ENCODE measurements at regions not wholly inside any gene's neighbourhood (a gene's known extent, or its start where the extent isn't known, plus 50 kb on each side); places are given as distances from the start of the nearest gene placed in this dataset.
"Not testable (repeated sequence)": the region's sequence is repeated elsewhere in the genome, so short reads cannot be mapped to it uniquely, and the experiment has no call there.

DNA sequence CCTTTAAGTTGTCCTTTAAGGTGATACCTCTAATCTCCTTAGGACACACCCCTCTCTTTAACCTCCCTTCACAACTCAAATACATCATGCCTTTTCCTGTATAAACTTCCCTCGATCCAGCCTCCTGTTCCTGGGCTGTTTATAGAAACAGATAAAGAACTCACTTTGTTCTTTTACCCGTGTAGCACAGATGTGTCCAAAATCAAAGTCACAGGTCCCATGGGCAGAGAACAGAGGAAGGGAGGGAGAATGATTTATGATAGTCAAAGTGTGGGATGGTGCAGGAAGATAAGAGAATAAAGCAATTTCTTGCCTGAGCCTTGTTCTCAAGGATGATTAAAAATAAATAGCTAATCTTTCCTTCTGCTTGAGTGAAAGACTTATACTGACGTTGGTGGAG lies 50.3 kb upstream of the CABCOCO1 start:
- DNase-seq: no peak

DNA sequence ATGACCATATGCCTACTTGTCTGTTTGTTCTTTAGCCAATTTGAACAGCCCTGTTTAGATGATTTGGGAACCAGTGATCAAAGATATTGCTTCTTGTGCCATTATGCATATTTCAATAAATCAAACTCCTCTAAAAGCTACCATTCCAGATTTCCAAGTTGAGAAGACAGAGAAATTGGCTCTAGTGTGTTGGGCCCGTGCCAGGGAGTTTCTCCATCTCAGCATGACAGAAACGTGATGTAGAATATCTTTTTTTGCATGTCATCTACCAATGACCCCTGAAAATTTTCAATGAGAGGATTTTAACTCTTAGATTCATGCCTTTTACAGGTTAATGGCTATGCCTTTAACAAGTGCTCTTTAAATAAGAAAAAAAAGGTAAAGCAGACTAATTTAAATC lies 50.7 kb upstream of the CABCOCO1 start:
- DNase-seq: no peak

DNA sequence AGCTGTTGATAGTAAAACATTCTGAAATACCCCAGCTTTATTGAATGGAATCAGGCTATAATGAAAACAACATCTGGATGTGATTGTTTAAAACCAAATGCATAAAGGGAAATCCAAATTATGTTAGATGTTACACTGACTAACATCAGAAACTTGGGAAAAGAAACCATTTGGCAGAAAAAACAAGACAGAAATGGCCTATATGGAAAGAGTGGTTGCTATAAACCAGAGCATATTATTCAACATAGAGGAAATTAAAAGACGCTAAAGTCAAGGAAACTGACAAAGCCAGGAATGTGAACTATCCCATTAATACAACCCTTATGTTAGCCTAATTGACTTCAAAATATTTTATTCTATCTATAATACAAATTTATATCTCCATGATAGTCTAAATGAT lies 53.0 kb upstream of the CABCOCO1 start:
- DNase-seq: no peak

DNA sequence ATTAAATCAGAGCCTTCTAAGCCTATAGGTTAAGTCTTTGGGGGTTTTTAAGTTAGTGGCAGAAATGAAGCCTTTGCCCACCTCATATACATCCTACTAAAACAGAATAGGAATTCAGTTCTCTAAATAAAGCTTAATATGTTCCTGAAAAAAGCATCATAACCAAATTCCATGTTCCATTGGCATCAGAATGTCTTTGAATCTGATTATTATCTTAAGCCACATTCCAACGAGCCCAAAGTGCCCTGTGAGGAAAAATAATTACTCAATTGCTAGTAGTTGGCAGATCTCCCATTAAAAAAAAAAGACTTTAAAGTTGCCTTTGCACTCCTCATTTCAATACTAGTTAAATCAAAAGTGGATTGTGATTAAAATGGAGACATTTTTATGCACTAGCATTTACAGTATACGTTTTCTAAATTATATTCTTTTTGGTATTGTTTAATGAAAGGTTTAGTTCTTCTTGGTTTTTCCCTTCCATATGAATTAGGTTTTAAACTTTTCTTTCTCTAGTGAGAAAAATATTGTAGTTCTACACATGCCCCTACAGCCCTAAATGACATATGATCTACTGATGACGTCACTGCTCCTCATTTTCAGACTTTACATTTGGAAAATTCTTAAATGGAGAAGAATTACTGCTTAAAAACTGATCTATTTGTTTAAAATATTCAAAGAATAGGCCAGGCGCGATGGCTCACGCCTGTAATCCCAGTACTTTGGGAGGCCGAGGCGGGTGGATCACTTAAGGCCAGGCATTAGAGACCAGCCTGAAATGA lies 54.3 kb upstream of the CABCOCO1 start:
- DNase-seq: no peak

DNA sequence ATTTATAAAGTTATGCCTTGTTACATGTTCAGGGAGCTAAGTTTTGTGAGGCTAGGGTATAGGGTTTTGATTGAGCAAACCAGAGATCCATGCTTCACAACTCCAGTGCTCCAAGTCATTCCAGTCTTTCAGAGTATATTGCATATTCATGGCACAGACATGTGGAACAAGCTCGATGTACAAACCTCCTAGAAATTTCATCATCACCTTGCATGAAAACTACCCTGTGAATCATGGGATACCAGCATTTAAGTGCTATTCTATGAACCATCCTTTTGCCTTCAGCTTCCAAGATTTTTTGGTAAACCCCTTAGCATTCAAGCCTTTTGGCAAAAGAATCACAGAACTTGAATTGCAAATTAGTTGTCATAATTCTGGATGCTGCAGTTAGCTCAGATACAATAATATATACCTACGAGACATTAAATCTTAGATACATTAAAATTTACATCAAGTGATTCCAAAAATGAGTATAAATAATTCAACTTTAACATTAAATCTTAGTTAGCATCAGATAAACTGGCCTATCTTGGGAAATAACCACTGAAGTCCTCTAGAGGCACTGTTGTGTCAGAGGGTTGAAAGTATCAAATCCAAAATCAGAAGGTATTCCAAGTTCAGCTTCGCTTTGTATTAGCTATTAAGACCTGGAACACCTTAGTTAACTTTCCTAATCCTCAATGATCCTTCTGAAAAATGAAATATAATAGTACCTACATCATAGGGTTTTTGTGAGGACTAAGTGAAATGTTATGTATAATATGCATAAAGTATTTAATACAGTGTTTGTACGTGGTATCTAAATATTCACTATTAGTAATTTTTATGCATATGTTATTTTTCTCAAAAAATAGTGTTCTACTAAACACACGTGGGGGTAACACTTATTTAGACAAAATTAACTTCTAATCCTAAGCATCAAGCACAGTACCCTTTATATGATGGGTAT lies 55.5 kb upstream of the CABCOCO1 start:
- peak; percentile 61 for DNase-seq

DNA sequence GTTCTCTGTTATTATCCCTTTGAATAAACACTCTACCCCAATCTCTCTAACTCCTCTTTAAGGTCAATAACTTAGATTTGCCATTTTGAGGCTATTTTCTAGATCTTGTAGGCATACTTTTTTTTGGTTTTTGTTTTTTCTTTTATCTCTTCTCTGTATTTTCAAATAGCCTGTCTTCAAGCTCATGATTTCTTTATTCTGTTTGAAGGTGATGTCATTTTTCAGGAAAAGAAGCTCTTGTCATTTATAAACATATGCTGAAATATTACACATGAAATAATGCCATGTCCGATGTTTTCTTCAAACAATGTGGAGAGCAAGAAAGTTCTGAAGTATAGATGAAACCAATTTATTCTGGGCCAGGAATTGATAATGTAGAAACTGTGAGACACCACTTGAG lies 57.5 kb upstream of the CABCOCO1 start:
- no peak for DNase-seq

DNA sequence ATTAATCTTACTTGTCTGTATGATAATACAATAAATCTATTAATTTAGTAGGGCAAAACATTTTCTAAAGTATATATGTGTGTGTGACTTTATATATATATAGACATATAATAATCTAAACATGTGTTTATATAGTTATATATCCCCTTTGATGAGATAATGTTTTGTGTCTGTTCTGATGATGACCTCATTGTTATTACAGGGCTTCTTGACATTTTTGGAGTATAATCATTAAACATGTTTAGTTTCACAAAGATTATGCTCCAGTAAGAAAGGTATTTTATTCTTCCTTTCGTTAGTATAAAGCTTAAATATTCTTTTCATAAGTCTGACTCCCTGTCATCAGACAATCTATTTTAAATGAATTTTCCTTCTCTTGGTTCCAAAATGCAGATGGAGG lies 62.3 kb upstream of the CABCOCO1 start:
- no peak for DNase-seq

DNA sequence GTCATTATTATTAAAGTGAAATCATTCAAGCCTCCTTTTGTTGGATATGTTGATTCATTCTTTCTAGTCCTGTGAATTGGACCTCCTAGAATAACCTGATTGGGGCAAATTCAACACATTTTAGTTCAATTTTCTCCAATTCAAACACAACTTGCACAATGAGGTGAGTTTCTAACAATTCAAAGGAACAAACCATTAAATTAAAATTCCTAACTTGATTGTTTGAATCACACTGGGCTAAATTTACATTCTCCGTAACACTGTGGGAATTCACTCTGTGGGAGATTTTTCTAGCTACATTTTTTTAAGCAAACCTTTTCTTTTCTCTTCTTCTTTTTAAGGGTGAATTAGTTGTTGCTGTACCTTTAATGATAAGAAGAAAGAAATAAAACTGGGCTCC lies 68.3 kb upstream of the CABCOCO1 start:
- DNase-seq: no peak

DNA sequence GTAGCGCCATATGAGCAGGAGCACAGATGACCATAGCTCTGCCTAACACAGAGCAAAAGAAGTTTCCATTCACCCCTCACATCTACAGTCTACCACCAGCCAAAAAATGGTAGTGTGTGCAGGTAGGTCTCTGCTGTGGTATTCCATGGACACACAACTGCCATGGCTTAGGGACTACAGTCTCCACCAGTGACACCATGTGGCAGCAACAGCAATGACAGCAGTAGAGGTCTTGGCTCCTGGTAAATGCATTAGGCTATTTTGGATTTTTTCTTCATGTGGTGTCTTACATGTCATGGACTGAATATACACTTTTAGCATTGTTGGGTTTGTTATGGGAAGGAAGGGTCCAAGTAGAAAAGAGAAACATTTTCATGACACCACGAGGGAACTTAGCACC lies 70.1 kb upstream of the CABCOCO1 start:
- DNase-seq: peak; percentile 70

DNA sequence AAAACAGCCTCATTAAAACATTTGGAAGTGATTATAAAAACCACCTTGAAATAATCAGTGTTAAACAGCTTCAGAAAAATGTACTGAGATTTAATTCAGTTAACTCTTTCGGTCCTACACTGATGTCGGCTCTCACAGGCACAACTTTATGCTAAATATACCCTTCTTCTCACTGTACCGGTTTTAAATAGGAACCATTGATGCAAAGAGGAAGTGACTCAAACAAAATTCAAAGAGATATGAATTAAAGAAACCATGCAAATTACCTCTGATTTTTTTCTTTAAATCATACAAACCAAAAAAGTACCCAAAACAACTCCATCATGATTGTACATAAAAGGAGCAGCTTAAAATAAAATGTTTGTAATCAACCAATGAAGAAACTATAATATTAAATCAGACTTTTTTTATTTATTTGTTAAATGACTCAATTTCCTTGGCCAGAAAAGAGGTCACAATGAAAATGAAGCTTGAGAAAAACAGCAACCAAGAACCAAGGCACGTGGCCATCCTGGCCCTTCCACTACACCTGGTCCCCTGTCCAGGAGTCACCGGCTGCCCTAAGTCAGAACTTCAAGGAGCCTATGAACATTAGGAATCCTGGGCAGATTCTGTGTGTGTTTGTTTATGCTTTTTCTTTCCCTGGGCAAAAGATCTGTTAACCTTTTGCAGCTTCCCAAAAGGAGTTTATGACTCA lies 73.0 kb upstream of the CABCOCO1 start:
- DNase-seq: no peak

DNA sequence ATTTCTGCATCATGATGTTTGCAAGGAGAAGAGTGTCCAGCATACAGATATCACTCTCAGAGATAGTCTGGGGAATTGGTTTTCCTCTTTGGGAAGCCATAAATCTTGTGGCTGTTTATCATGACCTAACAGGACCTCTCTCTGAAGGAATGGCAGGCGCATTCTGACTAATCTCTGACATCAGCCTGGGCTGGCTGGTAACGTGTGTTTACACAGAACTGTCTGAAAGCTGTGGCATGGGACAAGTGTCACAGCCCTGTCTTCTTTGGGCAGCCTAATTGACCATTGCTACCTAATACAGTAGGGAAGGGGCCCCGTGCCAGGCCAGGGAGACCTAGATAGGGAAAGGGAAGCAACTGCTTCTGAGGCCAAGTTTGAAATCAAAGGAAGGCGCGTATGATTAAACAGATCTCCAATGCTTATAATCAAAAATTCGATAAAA lies 73.9 kb upstream of the CABCOCO1 start:
- peak; percentile 64 for DNase-seq

DNA sequence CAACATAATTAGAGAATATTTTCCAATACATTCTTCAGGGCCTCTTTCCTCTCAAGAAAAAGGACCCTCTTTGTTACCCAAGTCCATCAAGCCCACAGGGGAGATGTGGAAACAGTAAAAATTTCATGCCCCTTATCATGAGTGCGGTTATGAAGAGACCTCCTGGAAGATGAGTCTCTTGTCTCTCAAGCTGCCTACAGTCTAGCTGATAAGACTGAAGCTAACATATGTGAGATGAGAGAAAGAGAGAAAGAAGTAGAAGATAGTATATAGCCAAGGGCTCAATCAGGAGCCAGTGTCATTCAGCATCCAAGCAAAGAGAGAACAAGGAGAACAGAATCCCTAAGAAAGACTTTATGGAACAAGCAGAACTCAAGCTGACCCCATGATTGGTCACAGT lies 75.9 kb upstream of the CABCOCO1 start:
- no peak for DNase-seq

DNA sequence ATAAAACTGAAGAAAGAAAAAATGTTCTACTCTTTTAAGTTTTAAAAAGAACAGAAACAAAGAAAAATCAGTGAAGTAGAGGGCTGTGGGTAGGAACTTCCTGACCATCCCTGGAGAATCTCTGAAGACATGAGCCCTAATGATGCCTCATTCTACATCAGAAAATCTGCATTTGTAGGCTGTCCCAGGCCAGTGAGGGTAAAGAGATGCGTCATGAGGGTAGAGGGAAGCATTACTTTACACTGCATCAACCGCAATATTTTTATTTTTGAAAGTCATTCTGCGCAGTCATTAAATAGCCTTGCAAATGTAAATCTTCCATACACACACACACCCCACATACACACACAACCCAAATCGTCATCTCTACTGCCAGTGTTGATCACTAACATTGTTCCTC lies 82.1 kb upstream of the CABCOCO1 start:
- no peak for DNase-seq

DNA sequence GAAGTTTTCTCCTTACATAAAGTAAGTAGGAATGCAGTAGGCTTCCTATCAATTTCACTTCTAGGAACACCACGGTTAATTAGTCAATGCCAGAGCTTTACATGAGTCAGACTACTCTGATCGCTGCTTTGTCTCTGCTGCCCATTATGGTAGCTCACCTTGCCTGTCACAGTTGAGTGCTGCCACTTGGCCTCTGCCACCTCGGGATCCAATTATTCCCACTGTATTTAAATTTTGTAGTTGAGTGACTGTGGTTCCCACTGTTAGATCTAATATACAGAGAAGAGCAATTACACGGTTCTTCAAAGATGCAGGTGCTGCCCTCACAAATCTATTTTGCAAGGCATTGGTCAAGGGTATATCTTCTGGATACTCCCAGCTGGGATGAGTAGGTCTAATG lies 92.5 kb upstream of the CABCOCO1 start:
- not testable (repeated sequence) for DNase-seq

DNA sequence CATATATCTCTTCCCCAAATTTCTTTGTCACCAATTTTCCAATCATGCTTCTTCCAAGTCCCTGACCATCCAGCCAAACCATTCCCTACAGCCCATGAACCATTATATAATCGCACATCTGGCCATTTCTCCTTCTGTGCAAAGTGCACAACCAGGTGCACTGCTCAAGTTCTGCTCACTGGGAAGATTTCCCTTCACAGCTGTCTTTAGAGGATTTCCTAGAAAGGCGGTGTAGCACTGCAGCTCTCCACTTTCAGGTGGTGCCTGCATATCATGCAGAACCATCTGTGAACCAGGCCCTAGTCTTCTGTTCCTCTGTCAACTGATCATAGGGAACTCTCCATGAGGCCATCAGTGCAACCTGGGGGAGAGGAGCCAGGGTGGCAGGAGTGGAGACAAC lies 95.0 kb upstream of the CABCOCO1 start:
- DNase-seq: no peak

DNA sequence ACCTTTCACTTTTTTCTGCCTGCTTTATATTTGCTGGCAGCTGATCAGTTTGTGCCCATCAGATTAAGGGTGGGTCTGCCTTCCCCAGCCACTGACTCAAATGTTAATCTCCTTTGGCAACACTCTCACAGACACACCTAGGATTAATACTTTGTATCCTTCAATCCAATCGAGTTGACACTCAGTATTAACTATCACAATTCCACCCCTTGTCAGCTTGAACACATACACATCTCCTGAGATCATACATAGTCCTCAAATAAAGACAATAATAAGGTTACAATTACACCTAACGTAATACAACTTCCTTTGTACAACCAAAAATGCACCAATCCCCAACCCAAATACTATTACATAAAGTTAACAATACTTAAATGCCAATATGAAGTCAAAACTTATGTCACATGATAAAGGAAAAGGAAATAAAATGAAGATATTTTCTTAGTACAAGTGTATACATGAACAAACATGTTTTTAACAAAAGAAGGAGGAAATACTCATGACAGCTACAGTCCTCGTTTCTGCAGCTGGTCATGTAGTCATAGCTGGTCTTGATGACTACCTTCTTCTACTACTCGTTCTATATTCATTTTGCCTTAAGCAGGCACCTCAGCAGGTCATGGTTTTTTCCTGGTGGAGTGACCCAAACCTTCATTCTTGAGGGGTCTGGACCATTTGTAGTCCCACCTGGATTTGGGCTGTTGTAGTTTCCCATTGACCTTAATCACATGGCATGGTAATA lies 96.7 kb upstream of the CABCOCO1 start:
- no peak for DNase-seq

DNA sequence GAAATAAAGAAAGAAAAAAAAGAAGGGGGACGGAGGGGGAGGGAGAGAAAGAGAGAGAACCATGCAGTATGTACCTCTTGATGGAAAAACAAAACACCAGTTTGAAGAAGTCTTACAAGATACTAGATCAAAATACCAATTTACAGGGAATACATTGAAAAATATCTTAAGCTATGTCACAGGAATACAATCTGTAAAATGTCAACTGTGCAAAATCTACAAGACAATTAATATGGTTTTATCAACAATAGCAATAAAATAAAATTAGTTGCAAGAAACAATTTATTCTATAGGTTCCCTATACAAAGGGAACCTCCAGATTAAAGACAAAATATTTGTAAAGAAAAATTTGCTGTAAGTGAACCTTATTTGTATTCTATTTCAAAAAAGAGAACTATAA lies 98.3 kb upstream of the CABCOCO1 start:
- DNase-seq: no peak

DNA sequence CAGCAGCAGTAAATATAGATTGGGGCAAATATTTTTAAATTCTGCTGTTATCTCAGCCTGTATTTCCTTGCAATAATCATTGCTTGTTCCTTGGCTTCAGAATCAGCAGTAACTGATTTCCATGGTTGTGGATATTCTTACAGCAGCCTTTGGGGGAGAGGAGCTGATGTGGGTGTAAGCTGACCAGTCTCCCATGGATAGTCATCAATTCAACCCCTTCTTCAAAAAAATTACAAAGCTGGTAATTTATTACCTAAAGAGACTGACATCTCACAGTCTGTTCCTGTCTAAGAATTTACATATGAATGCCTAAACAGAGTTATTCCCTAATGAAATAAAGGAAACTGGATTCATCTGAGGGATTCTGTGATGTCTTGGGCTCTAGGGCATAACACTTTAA lies 103.1 kb upstream of the CABCOCO1 start:
- no peak for DNase-seq

DNA sequence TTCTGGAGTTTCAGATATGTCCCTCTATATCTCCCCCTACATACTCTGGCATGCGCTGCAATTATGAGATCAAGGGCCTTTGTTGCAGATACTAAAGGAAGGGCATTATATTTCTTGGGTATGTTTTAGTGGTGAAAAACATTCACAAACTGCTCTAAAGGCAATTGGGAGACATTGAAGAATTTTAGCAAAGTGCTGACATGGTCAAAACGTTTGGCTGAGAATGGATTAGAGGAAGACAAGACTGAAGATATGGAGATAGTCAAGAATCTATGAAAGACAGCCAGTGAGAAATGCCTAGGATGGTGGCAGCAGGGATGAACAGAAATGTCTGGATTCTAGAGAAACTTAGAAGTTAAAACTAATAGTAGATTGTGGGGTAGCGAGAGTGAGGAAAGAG lies 104.5 kb upstream of the CABCOCO1 start:
- no peak for DNase-seq

DNA sequence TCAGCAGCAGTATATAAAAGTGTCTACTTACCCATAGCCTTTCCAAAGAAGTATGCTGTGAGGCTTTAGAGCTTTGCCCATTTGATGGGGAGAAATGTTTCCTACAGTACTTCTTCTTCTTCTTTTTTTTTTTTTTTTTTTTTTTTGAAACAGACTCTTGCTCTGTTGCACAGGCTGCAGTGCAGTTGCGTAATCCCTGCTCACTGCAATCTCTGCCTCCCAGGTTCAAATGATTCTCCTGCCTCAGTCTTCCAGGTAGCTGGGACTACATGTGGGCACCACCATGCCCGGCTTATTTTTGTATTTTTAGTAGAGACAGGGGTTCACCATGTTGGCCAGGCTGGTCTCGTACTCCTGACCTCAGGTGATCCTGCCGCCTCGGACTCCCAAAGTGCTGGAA lies 101.7 kb upstream of the TMEM26 start:
- no peak for DNase-seq

DNA sequence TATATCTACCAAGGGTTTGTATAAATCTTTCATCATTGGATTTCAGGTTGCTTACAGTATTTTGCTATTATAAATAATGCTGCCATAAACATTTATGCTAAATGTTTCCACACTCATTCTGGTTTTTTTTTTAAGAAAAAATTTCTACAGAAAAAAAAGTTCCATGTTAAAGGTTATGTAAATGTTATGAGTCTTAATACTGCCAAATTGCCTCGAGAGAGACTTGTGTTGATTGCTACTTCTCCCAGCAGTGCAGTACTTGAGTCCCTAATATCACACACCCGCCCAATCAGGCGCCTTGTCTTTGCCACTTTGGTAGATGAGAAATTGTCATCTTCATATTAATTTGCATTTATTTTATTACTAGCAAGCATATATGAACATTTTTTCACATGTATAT lies 96.7 kb upstream of the TMEM26 start:
- DNase-seq: no peak

DNA sequence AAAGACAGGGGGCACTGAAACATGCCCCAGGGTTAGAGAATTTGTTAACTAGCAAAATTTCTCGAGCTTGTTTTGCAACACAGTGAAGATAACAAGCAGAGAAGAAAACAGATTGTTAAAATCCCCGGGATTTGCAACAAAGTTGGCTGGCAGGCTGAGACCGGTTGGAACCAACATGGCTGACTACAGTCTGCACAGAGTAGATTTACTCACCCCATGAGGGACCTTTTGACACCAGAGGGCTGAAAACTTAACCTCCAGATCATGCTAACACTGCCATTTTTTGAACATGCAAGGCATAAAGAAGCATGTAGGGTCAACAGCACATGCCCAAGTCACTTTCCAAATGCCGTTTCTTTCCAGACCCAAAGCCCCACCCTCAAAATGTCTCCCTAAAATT lies 95.2 kb upstream of the TMEM26 start:
- DNase-seq: no peak

DNA sequence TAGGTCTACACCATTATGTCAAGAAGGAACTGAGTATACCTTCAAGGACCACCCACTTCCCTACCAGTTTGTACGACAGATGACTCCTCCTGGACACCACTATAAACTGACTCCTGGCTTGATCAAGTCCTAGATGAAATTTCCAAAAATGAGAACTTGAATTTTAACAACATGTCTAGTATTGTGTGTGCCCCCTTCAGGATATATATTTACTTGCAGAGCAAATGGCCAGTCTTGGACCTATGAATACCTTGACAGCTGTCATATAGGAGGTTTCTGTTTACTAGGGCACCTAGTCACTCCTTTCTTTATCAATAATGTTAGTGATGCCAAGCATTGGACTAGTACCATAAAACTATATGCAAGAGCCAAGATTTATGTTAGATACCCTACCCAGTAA lies 94.1 kb upstream of the TMEM26 start:
- DNase-seq: no peak

Measured in DMS53 (cell line).